ENCODE measurements at regions not wholly inside any gene's neighbourhood (a gene's known extent, or its start where the extent isn't known, plus 50 kb on each side); places are given as distances from the start of the nearest gene placed in this dataset.
"Not testable (repeated sequence)": the region's sequence is repeated elsewhere in the genome, so short reads cannot be mapped to it uniquely, and the experiment has no call there.

GRCh38 chr9:62877552-62877951 lies 1687.7 kb downstream of the SPATA31A7 start:
- not testable (repeated sequence) for H3K27ac ChIP-seq (ENCODE audit: low read depth, low read length); H3K4me3 ChIP-seq (ENCODE audit: low read depth in 1 of 2, low read length in 2 of 2)

GRCh38 chr9:62877987-62878386 lies 1688.2 kb downstream of the SPATA31A7 start:
- H3K27ac ChIP-seq (ENCODE audit: low read depth, low read length); H3K9ac ChIP-seq (ENCODE audit: low read depth in 1 of 2, low read length in 2 of 2); H3K36me3 ChIP-seq (ENCODE audit: control insufficient read depth in 1 of 2, insufficient read depth in 2 of 2, low read length in 2 of 2); H3K9me3 ChIP-seq (ENCODE audit: control insufficient read depth in 1 of 2, low read length in 2 of 2); H3K4me3 ChIP-seq (ENCODE audit: low read depth in 1 of 2, low read length in 2 of 2); H3K27me3 ChIP-seq (ENCODE audit: control insufficient read depth in 1 of 2, insufficient read depth in 2 of 2, low read length in 2 of 2); H3K4me1 ChIP-seq (ENCODE audit: control insufficient read depth in 1 of 2, insufficient read depth in 2 of 2, low read length in 2 of 2): not testable (repeated sequence)

More at GRCh38 chr9:62877552-62877951, 1687.7 kb downstream of the SPATA31A7 start:
- H3K9ac ChIP-seq (ENCODE audit: low read depth in 1 of 2, low read length in 2 of 2); H3K9me3 ChIP-seq (ENCODE audit: control insufficient read depth in 1 of 2, low read length in 2 of 2); H3K27me3 ChIP-seq (ENCODE audit: control insufficient read depth in 1 of 2, insufficient read depth in 2 of 2, low read length in 2 of 2); H3K36me3 ChIP-seq (ENCODE audit: control insufficient read depth in 1 of 2, insufficient read depth in 2 of 2, low read length in 2 of 2); H3K4me1 ChIP-seq (ENCODE audit: control insufficient read depth in 1 of 2, insufficient read depth in 2 of 2, low read length in 2 of 2): not testable (repeated sequence)

GRCh38 chr9:62880453-62880852 lies 1690.6 kb downstream of the SPATA31A7 start:
- H3K36me3 ChIP-seq (ENCODE audit: control insufficient read depth in 1 of 2, insufficient read depth in 2 of 2, low read length in 2 of 2); H3K4me3 ChIP-seq (ENCODE audit: low read depth in 1 of 2, low read length in 2 of 2); H3K9ac ChIP-seq (ENCODE audit: low read depth in 1 of 2, low read length in 2 of 2); H3K4me1 ChIP-seq (ENCODE audit: control insufficient read depth in 1 of 2, insufficient read depth in 2 of 2, low read length in 2 of 2); H3K27me3 ChIP-seq (ENCODE audit: control insufficient read depth in 1 of 2, insufficient read depth in 2 of 2, low read length in 2 of 2); H3K9me3 ChIP-seq (ENCODE audit: control insufficient read depth in 1 of 2, low read length in 2 of 2); H3K27ac ChIP-seq (ENCODE audit: low read depth, low read length): not testable (repeated sequence)

- H3K9ac ChIP-seq (ENCODE audit: low read depth in 1 of 2, low read length in 2 of 2); H3K27ac ChIP-seq (ENCODE audit: low read depth, low read length); H3K36me3 ChIP-seq (ENCODE audit: control insufficient read depth in 1 of 2, insufficient read depth in 2 of 2, low read length in 2 of 2); H3K4me3 ChIP-seq (ENCODE audit: low read depth in 1 of 2, low read length in 2 of 2); H3K9me3 ChIP-seq (ENCODE audit: control insufficient read depth in 1 of 2, low read length in 2 of 2); H3K27me3 ChIP-seq (ENCODE audit: control insufficient read depth in 1 of 2, insufficient read depth in 2 of 2, low read length in 2 of 2); H3K4me1 ChIP-seq (ENCODE audit: control insufficient read depth in 1 of 2, insufficient read depth in 2 of 2, low read length in 2 of 2): not testable (repeated sequence)
Measured at GRCh38 chr9:62880971-62881370, 1691.1 kb downstream of the SPATA31A7 start.

GRCh38 chr9:62881811-62882210 lies 1692.0 kb downstream of the SPATA31A7 start:
- not testable (repeated sequence) for H3K9ac ChIP-seq (ENCODE audit: low read depth in 1 of 2, low read length in 2 of 2)

GRCh38 chr9:62882717-62883116 lies 1692.9 kb downstream of the SPATA31A7 start:
- not testable (repeated sequence) for H3K36me3 ChIP-seq (ENCODE audit: control insufficient read depth in 1 of 2, insufficient read depth in 2 of 2, low read length in 2 of 2); H3K9ac ChIP-seq (ENCODE audit: low read depth in 1 of 2, low read length in 2 of 2); H3K4me3 ChIP-seq (ENCODE audit: low read depth in 1 of 2, low read length in 2 of 2); H3K9me3 ChIP-seq (ENCODE audit: control insufficient read depth in 1 of 2, low read length in 2 of 2); H3K27ac ChIP-seq (ENCODE audit: low read depth, low read length); H3K27me3 ChIP-seq (ENCODE audit: control insufficient read depth in 1 of 2, insufficient read depth in 2 of 2, low read length in 2 of 2); H3K4me1 ChIP-seq (ENCODE audit: control insufficient read depth in 1 of 2, insufficient read depth in 2 of 2, low read length in 2 of 2)

More at GRCh38 chr9:62881811-62882210, 1692.0 kb downstream of the SPATA31A7 start:
- H3K27me3 ChIP-seq (ENCODE audit: control insufficient read depth in 1 of 2, insufficient read depth in 2 of 2, low read length in 2 of 2); H3K4me1 ChIP-seq (ENCODE audit: control insufficient read depth in 1 of 2, insufficient read depth in 2 of 2, low read length in 2 of 2); H3K9me3 ChIP-seq (ENCODE audit: control insufficient read depth in 1 of 2, low read length in 2 of 2); H3K27ac ChIP-seq (ENCODE audit: low read depth, low read length); H3K36me3 ChIP-seq (ENCODE audit: control insufficient read depth in 1 of 2, insufficient read depth in 2 of 2, low read length in 2 of 2); H3K4me3 ChIP-seq (ENCODE audit: low read depth in 1 of 2, low read length in 2 of 2): not testable (repeated sequence)

- not testable (repeated sequence) for H3K27me3 ChIP-seq (ENCODE audit: control insufficient read depth in 1 of 2, insufficient read depth in 2 of 2, low read length in 2 of 2); H3K9ac ChIP-seq (ENCODE audit: low read depth in 1 of 2, low read length in 2 of 2); H3K36me3 ChIP-seq (ENCODE audit: control insufficient read depth in 1 of 2, insufficient read depth in 2 of 2, low read length in 2 of 2); H3K9me3 ChIP-seq (ENCODE audit: control insufficient read depth in 1 of 2, low read length in 2 of 2); H3K4me1 ChIP-seq (ENCODE audit: control insufficient read depth in 1 of 2, insufficient read depth in 2 of 2, low read length in 2 of 2); H3K4me3 ChIP-seq (ENCODE audit: low read depth in 1 of 2, low read length in 2 of 2); H3K27ac ChIP-seq (ENCODE audit: low read depth, low read length)
Measured at GRCh38 chr9:62896692-62897091, 1706.9 kb downstream of the SPATA31A7 start.

GRCh38 chr9:62897411-62898225 lies 1707.8 kb downstream of the SPATA31A7 start:
- H3K27ac ChIP-seq (ENCODE audit: low read depth, low read length); H3K9ac ChIP-seq (ENCODE audit: low read depth in 1 of 2, low read length in 2 of 2); H3K27me3 ChIP-seq (ENCODE audit: control insufficient read depth in 1 of 2, insufficient read depth in 2 of 2, low read length in 2 of 2); H3K9me3 ChIP-seq (ENCODE audit: control insufficient read depth in 1 of 2, low read length in 2 of 2); H3K36me3 ChIP-seq (ENCODE audit: control insufficient read depth in 1 of 2, insufficient read depth in 2 of 2, low read length in 2 of 2); H3K4me1 ChIP-seq (ENCODE audit: control insufficient read depth in 1 of 2, insufficient read depth in 2 of 2, low read length in 2 of 2): not testable (repeated sequence)
- peak overlapping the region in 1 of 2 donors; percentile 54 for H3K4me3 ChIP-seq (ENCODE audit: low read depth in 1 of 2, low read length in 2 of 2)

- H3K36me3 ChIP-seq (ENCODE audit: control insufficient read depth in 1 of 2, insufficient read depth in 2 of 2, low read length in 2 of 2); H3K4me1 ChIP-seq (ENCODE audit: control insufficient read depth in 1 of 2, insufficient read depth in 2 of 2, low read length in 2 of 2); H3K4me3 ChIP-seq (ENCODE audit: low read depth in 1 of 2, low read length in 2 of 2); H3K9ac ChIP-seq (ENCODE audit: low read depth in 1 of 2, low read length in 2 of 2); H3K27ac ChIP-seq (ENCODE audit: low read depth, low read length); H3K27me3 ChIP-seq (ENCODE audit: control insufficient read depth in 1 of 2, insufficient read depth in 2 of 2, low read length in 2 of 2); H3K9me3 ChIP-seq (ENCODE audit: control insufficient read depth in 1 of 2, low read length in 2 of 2): not testable (repeated sequence)
Measured at GRCh38 chr9:62899666-62900065, 1709.8 kb downstream of the SPATA31A7 start.

GRCh38 chr9:62904061-62904460 lies 1714.2 kb downstream of the SPATA31A7 start:
- H3K27ac ChIP-seq (ENCODE audit: low read depth, low read length); H3K27me3 ChIP-seq (ENCODE audit: control insufficient read depth in 1 of 2, insufficient read depth in 2 of 2, low read length in 2 of 2); H3K36me3 ChIP-seq (ENCODE audit: control insufficient read depth in 1 of 2, insufficient read depth in 2 of 2, low read length in 2 of 2); H3K4me3 ChIP-seq (ENCODE audit: low read depth in 1 of 2, low read length in 2 of 2); H3K9ac ChIP-seq (ENCODE audit: low read depth in 1 of 2, low read length in 2 of 2); H3K9me3 ChIP-seq (ENCODE audit: control insufficient read depth in 1 of 2, low read length in 2 of 2); H3K4me1 ChIP-seq (ENCODE audit: control insufficient read depth in 1 of 2, insufficient read depth in 2 of 2, low read length in 2 of 2): not testable (repeated sequence)

GRCh38 chr9:62905722-62906121 lies 1715.9 kb downstream of the SPATA31A7 start:
- H3K36me3 ChIP-seq (ENCODE audit: control insufficient read depth in 1 of 2, insufficient read depth in 2 of 2, low read length in 2 of 2); H3K4me1 ChIP-seq (ENCODE audit: control insufficient read depth in 1 of 2, insufficient read depth in 2 of 2, low read length in 2 of 2); H3K27ac ChIP-seq (ENCODE audit: low read depth, low read length); H3K9me3 ChIP-seq (ENCODE audit: control insufficient read depth in 1 of 2, low read length in 2 of 2); H3K4me3 ChIP-seq (ENCODE audit: low read depth in 1 of 2, low read length in 2 of 2); H3K9ac ChIP-seq (ENCODE audit: low read depth in 1 of 2, low read length in 2 of 2); H3K27me3 ChIP-seq (ENCODE audit: control insufficient read depth in 1 of 2, insufficient read depth in 2 of 2, low read length in 2 of 2): not testable (repeated sequence)

All from duodenal mucosa (tissue), 2 donors.